Thyroid gland (tissue), 4 donors: ENCODE measurements at regions not wholly inside any gene's neighbourhood (a gene's known extent, or its start where the extent isn't known, plus 50 kb on each side); places are given as distances from the start of the nearest gene placed in this dataset.

Source experiments
- CTCF ChIP-seq, 6 experiments: fragments of 200-600 bp in 3 of 6; fragments of 450-650 bp in 3 of 6; sonication (generic) in 3 of 6; IDR thresholded peaks; one replicate each; pipeline ENCODE4 v1.5.1; 2016 to 2019; ENCODE audit warnings: antibody characterized with exemption in 6 of 6, mild to moderate bottlenecking in 2 of 6, inconsistent platforms in 1 of 6, moderate library complexity in 1 of 6
- POLR2A ChIP-seq, 2 donors: fragments of 450-650 bp; IDR thresholded peaks; one replicate each; pipeline ENCODE4 v1.6.1; 2017; ENCODE audit warnings: antibody characterized with exemption in 2 of 2, mild to moderate bottlenecking in 2 of 2, moderate library complexity in 1 of 2

- TF ChIP-seq CTCF (IDR thresholded peaks at IDR 0.05) (no peak), POLR2A (IDR thresholded peaks at IDR 0.05) (no peak)
Measured at GRCh38 chr3:145673838-145674237, 487.1 kb downstream of the PLOD2 start.
